Heart left ventricle (tissue), 16 donors: ENCODE measurements at regions not wholly inside any gene's neighbourhood (a gene's known extent, or its start where the extent isn't known, plus 50 kb on each side); places are given as distances from the start of the nearest gene placed in this dataset.

Source experiments
- ATAC-seq, 4 donors: fragments of 200-7000 bp; cut with Tn5 transposase; one replicate each; pipeline ENCODE4 v1.9.1; 2020 to 2022; ENCODE audit warnings: moderate library complexity in 4 of 4, mild to moderate bottlenecking in 3 of 4, moderate number of reproducible peaks in 1 of 4
- DNase-seq, 5 donors: peaks; one replicate each; pipeline ENCODE4 v3.0.0-alpha.2; 2020
- H3K27ac ChIP-seq, 12 donors: fragments of 200-600 bp; sonication (generic) in 4 of 12; one replicate each; pipeline versions ENCODE4 v1.5.0 to v1.8.0; 2016 to 2022; ENCODE audit warnings: mild to moderate bottlenecking in 2 of 12
- H3K27me3 ChIP-seq, 9 donors: fragments of 200-600 bp; sonication (generic) in 2 of 9; one replicate each; pipeline versions ENCODE4 v1.5.1 to v1.8.0; 2016 to 2022; ENCODE audit warnings: mild to moderate bottlenecking in 3 of 9
- H3K36me3 ChIP-seq, 9 donors: fragments of 200-600 bp; sonication (generic) in 2 of 9; one replicate each; pipeline versions ENCODE4 v1.5.0 to v1.8.0; 2018 to 2022; ENCODE audit warnings: mild to moderate bottlenecking in 2 of 9
- H3K4me1 ChIP-seq, 12 donors: fragments of 200-600 bp; sonication (generic) in 4 of 12; one replicate each; pipeline versions ENCODE4 v1.5.0 to v1.8.0; 2016 to 2022; ENCODE audit warnings: mild to moderate bottlenecking in 3 of 12
- H3K4me3 ChIP-seq, 12 donors: fragments of 200-600 bp; sonication (generic) in 4 of 12; one replicate each; pipeline versions ENCODE4 v1.5.0 to v1.8.0; 2017 to 2022; ENCODE audit warnings: mild to moderate bottlenecking in 9 of 12, moderate library complexity in 4 of 12
- H3K9me3 ChIP-seq, 12 donors: fragments of 200-600 bp; sonication (generic) in 4 of 12; one replicate each; pipeline versions ENCODE4 v1.5.0 to v1.8.0; 2016 to 2022; ENCODE audit warnings: mild to moderate bottlenecking in 1 of 12
- CTCF ChIP-seq, 12 donors: fragments of 200-600 bp; sonication (generic) in 4 of 12; IDR thresholded peaks; one replicate each; pipeline versions ENCODE4 v1.5.0 to v1.8.0; 2018 to 2022; ENCODE audit warnings: antibody characterized with exemption in 12 of 12, mild to moderate bottlenecking in 5 of 12
- POLR2A ChIP-seq, 2 donors: fragments of 450-650 bp; IDR thresholded peaks; one replicate each; pipeline ENCODE4 v1.6.1; 2017; ENCODE audit warnings: antibody characterized with exemption in 2 of 2, mild to moderate bottlenecking in 2 of 2, moderate library complexity in 2 of 2
- WGBS, 4 donors: extraction: QIAGEN DNeasy Blood & Tissue Kit in 2 of 4; methylation state at CpG; one replicate each; pipeline versions ENCODE4 v1.1.5 to v1.1.7; 2013 to 2018; 5-methylcytosine and 5-hydroxymethylcytosine counted together
- intact Hi-C, 10 donors: fragments of 100-400 bp; cut with DNase I; formaldehyde crosslinking; loops; one replicate each; pipeline versions ENCODE4 v1.11.1 to v1.14.2; 2022
- donor health status: ischemic (EF 13 %, LVEDD 7.1; RV severe dilation, severe dysfunction).
- donor health status: healthy with polysubstance abuse.
- donor health status: DM: no; HTN: yes; CAD: no.
- donor health status: DM: no; HTN: no; CAD: no.
- donor health status: ischemic (EF 25% LVEDD 6.9; RV normal size, moderate dysfunction).
- donor health status: ischemic (EF 25% LVEDD 5.7; RV mildly dilated, moderate dysfunction).
- donor health status: healthy.
- donor health status: DM: yes; HTN: yes; CAD: no.
- donor health status: ischemic (EF 35%, LVEDD 5.7; RV mildly dilated, moderate dysfunction).
- donor health status: nonischemic (EF 11% LVEDD 7.7; RV severe dilation, severe dysfunction).
- donor health status: DM: yes; HTN: yes; CAD: no.
- donor health status: PGD.
- donor health status: ischemic (EF 29% LVEDD 5.4; RV normal size, mild dysfunction).
- donor health status: nonischemic (EF 23%, LVEDD 6.1; RV moderate dilation, normal function).

GRCh38 chr1:238071061-238071460 is 180.3 kb upstream of the ZP4 start:
- DNase-seq (no peak), ATAC-seq (no peak)
- no peaks in the 10 kb centered on the region for H3K4me1 ChIP-seq
- intact Hi-C loops = no loop called here
- no peaks in the 10 kb centered on the region for H3K36me3 ChIP-seq
- H3K27me3 ChIP-seq = no peaks in the 10 kb centered on the region
- TF ChIP-seq CTCF (IDR thresholded peaks at IDR 0.05) (no peak), POLR2A (IDR thresholded peaks at IDR 0.05) (no peak)
- H3K4me3 ChIP-seq = no peak overlapping the region
- WGBS, 4 donors = 75 to 83% (median 80%) methylated on average over 3 of the region's 3 CpGs
- H3K27ac ChIP-seq = no peak overlapping the region
- peaks cover 0 to 4% (median 0%) of the 10 kb centered on the region in 12 donors for H3K9me3 ChIP-seq

- no peak for ATAC-seq
- Histone ChIP-seq H3K36me3 (no peaks in the 10 kb centered on the region), H3K4me1 (no peaks in the 10 kb centered on the region), H3K27me3 (no peaks in the 10 kb centered on the region), H3K27ac (no peak overlapping the region), H3K4me3 (no peak overlapping the region), H3K9me3 (peaks cover 0 to 12% (median 0%) of the 10 kb centered on the region in 12 donors)
- intact Hi-C loops = no loop called here
- TF ChIP-seq POLR2A (IDR thresholded peaks at IDR 0.05) (no peak), CTCF (IDR thresholded peaks at IDR 0.05) (no peak)
- WGBS, 4 donors = 83 to 91% (median 85%) methylated on average over 4 of the region's 4 CpGs
- DNase-seq = no peak
Measured at GRCh38 chr1:238063454-238063853, 172.7 kb upstream of the ZP4 start.

GRCh38 chr1:238061967-238062613 is 171.4 kb upstream of the ZP4 start:
- Histone ChIP-seq H3K9me3 (peaks cover 0 to 12% (median 0%) of the 10 kb centered on the region in 12 donors), H3K4me1 (no peaks in the 10 kb centered on the region), H3K27ac (no peak overlapping the region), H3K4me3 (no peak overlapping the region), H3K36me3 (no peaks in the 10 kb centered on the region), H3K27me3 (no peaks in the 10 kb centered on the region)
- WGBS, 4 donors = 74 to 79% (median 77%) methylated on average over 3 of the region's 3 CpGs
- no peak for TF ChIP-seq POLR2A (IDR thresholded peaks at IDR 0.05)
- TF ChIP-seq CTCF (IDR thresholded peaks at IDR 0.05) = no peak
- intact Hi-C loops = no loop called here
- DNase-seq = no peak
- no peak for ATAC-seq

- Histone ChIP-seq H3K27me3 (no peaks in the 10 kb centered on the region), H3K27ac (no peak overlapping the region), H3K4me1 (no peaks in the 10 kb centered on the region), H3K36me3 (no peaks in the 10 kb centered on the region), H3K4me3 (no peak overlapping the region), H3K9me3 (peaks cover 0 to 12% (median 0%) of the 10 kb centered on the region in 12 donors)
- no peak for TF ChIP-seq POLR2A (IDR thresholded peaks at IDR 0.05)
- no peak for TF ChIP-seq CTCF (IDR thresholded peaks at IDR 0.05)
- intact Hi-C loops = no loop called here
- WGBS, 4 donors = 22 to 28% (median 27%) methylated on average over 2 of the region's 2 CpGs
- no peak for ATAC-seq
- no peak for DNase-seq
Measured at GRCh38 chr1:238060061-238060460, 169.3 kb upstream of the ZP4 start.
